H9 (cell line): ENCODE measurements at regions not wholly inside any gene's neighbourhood (a gene's known extent, or its start where the extent isn't known, plus 50 kb on each side); places are given as distances from the start of the nearest gene placed in this dataset.
A peak's percentile ranks its signal among the peaks of the same experiment; 100 is the strongest.

ENCODE experiments used
- DNase-seq: peaks from one replicate; pipeline ENCODE4 v3.0.0-alpha.2; 2017
- H2AFZ ChIP-seq: one replicate; pipeline ENCODE4 v1.6.1; 2013; ENCODE audit warnings: mild to moderate bottlenecking, low read length, control low read depth, moderate library complexity
- H2AK5ac ChIP-seq: 2 replicates; pipeline ENCODE4 v1.6.1; 2013; ENCODE audit warnings: low read length, control low read depth, mixed read lengths; ENCODE audit not compliant: insufficient read length
- H2BK120ac ChIP-seq: one replicate; pipeline ENCODE4 v1.6.1; 2013; ENCODE audit warnings: low read depth, mild to moderate bottlenecking, low read length, control low read depth, inconsistent platforms; ENCODE audit not compliant: poor library complexity, severe bottlenecking
- H2BK12ac ChIP-seq: 2 replicates; pipeline ENCODE4 v1.6.1; 2013; ENCODE audit warnings: low read length, control low read depth, mixed read lengths, low read depth; ENCODE audit not compliant: insufficient read length
- H2BK15ac ChIP-seq: 2 replicates; pipeline ENCODE4 v1.6.1; 2013; ENCODE audit warnings: low read depth, low read length, control low read depth
- H2BK20ac ChIP-seq: one replicate; pipeline ENCODE4 v1.6.1; 2013; ENCODE audit warnings: low read depth, mild to moderate bottlenecking, low read length, control low read depth, inconsistent platforms; ENCODE audit not compliant: poor library complexity, severe bottlenecking
- H2BK5ac ChIP-seq: 2 replicates; pipeline ENCODE4 v1.6.1; 2013; ENCODE audit warnings: low read length, control low read depth, mixed read lengths; ENCODE audit not compliant: insufficient read length
- H3K14ac ChIP-seq: 2 replicates; pipeline ENCODE4 v1.6.1; 2013; ENCODE audit warnings: low read length, control low read depth; ENCODE audit not compliant: insufficient read depth
- H3K18ac ChIP-seq: 2 replicates; pipeline ENCODE4 v1.6.1; 2013; ENCODE audit warnings: low read depth, mild to moderate bottlenecking, mixed read lengths, low read length, control low read depth; ENCODE audit not compliant: insufficient read length
- H3K23ac ChIP-seq: 2 replicates; pipeline ENCODE4 v1.6.1; 2013; ENCODE audit warnings: low read length, control low read depth, mixed read lengths, low read depth; ENCODE audit not compliant: insufficient read length
- H3K23me2 ChIP-seq: 2 replicates; pipeline ENCODE4 v1.6.1; 2013; ENCODE audit warnings: low read depth, mild to moderate bottlenecking, mixed read lengths, low read length, control low read depth; ENCODE audit not compliant: insufficient read length, poor library complexity, severe bottlenecking
- H3K27ac ChIP-seq: 2 replicates; pipeline ENCODE4 v1.5.1; 2013; ENCODE audit warnings: low read length, control low read depth, mixed read lengths, low read depth; ENCODE audit not compliant: insufficient read length
- H3K27me3 ChIP-seq: 2 replicates; pipeline ENCODE4 v1.6.1; 2013; ENCODE audit warnings: low read length, control low read depth, inconsistent platforms; ENCODE audit not compliant: insufficient read depth
- H3K4ac ChIP-seq: 2 replicates; pipeline ENCODE4 v1.6.1; 2013; ENCODE audit warnings: low read depth, mild to moderate bottlenecking, control low read depth, inconsistent platforms, low read length, moderate library complexity
- H3K4me1 ChIP-seq: 2 replicates; pipeline ENCODE4 v1.6.1; 2013; ENCODE audit warnings: low read length, control low read depth, inconsistent platforms; ENCODE audit not compliant: insufficient read depth
- H3K4me2 ChIP-seq: 2 replicates; pipeline ENCODE4 v1.6.1; 2013; ENCODE audit warnings: low read length, control low read depth, mixed read lengths; ENCODE audit not compliant: insufficient read length, insufficient read depth
- H3K56ac ChIP-seq: 2 replicates; pipeline ENCODE4 v1.6.1; 2013; ENCODE audit warnings: low read depth, mild to moderate bottlenecking, mixed read lengths, low read length, control low read depth; ENCODE audit not compliant: insufficient read length
- H3K79me1 ChIP-seq: 2 replicates; pipeline ENCODE4 v1.6.1; 2013; ENCODE audit warnings: low read depth, mild to moderate bottlenecking, moderate library complexity, low read length, control low read depth, inconsistent platforms; ENCODE audit not compliant: insufficient read depth, poor library complexity, severe bottlenecking
- H3K79me2 ChIP-seq: 2 replicates; pipeline ENCODE4 v1.6.1; 2013; ENCODE audit warnings: low read length, control low read depth, inconsistent platforms; ENCODE audit not compliant: insufficient read depth
- H3K9ac ChIP-seq: 2 replicates; pipeline ENCODE4 v1.6.1; 2013; ENCODE audit warnings: low read length, control low read depth, mixed read lengths; ENCODE audit not compliant: insufficient read length; ENCODE audit errors: extremely low read depth
- H3K9me3 ChIP-seq: one replicate; pipeline ENCODE4 v1.6.1; 2013; ENCODE audit warnings: low read depth, low read length, inconsistent platforms; ENCODE audit not compliant: control insufficient read depth
- H3T11ph ChIP-seq: one replicate; pipeline ENCODE4 v1.6.1; 2013; ENCODE audit warnings: mild to moderate bottlenecking, low read length, control low read depth, inconsistent platforms
- H4K20me1 ChIP-seq: one replicate; pipeline ENCODE4 v1.6.1; 2013; ENCODE audit not compliant: control insufficient read depth, insufficient read length, insufficient read depth
- H4K5ac ChIP-seq: 2 replicates; pipeline ENCODE4 v1.6.1; 2013; ENCODE audit warnings: low read depth, mild to moderate bottlenecking, mixed read lengths, low read length, control low read depth; ENCODE audit not compliant: insufficient read length
- H4K8ac ChIP-seq: replicated peaks from 2 replicates; pipeline ENCODE4 v1.6.1; 2013; ENCODE audit warnings: low read length, control low read depth, mixed read lengths, low read depth; ENCODE audit not compliant: insufficient read length
- H4K91ac ChIP-seq: 2 replicates; pipeline ENCODE4 v1.6.1; 2013; ENCODE audit warnings: low read depth, mild to moderate bottlenecking, moderate library complexity, mixed read lengths, low read length, control low read depth; ENCODE audit not compliant: insufficient read length
- H3K27ac Mint-ChIP-seq, 3 experiments: 2 replicates in 2 of 3; 3 replicates in 1 of 3; pipeline ENCODE4 v1.8.0; 2020 to 2021; ENCODE audit warnings: mixed read lengths in 3 of 3, mild to moderate bottlenecking in 1 of 3, moderate library complexity in 1 of 3
- H3K27me3 Mint-ChIP-seq: 2 replicates; pipeline ENCODE4 v1.8.0; 2021; ENCODE audit warnings: low read depth, mild to moderate bottlenecking, moderate library complexity, mixed read lengths
- H3K36me3 Mint-ChIP-seq, 3 experiments: 2 replicates in 2 of 3; 3 replicates in 1 of 3; pipeline ENCODE4 v1.8.0; 2020 to 2021; ENCODE audit warnings: low read depth in 3 of 3, mixed read lengths in 3 of 3; ENCODE audit not compliant: insufficient read depth in 1 of 3
- H3K4me1 Mint-ChIP-seq, 2 experiments: 2 replicates each; pipeline ENCODE4 v1.8.0; 2020; ENCODE audit warnings: mixed read lengths in 2 of 2
- H3K4me3 Mint-ChIP-seq, 2 experiments: 2 replicates in 1 of 2; 3 replicates in 1 of 2; pipeline ENCODE4 v1.8.0; 2020 to 2021; ENCODE audit warnings: mild to moderate bottlenecking in 2 of 2, mixed read lengths in 2 of 2, moderate library complexity in 1 of 2
- H3K9me3 Mint-ChIP-seq, 2 experiments: 2 replicates in 1 of 2; 3 replicates in 1 of 2; pipeline ENCODE4 v1.8.0; 2020; ENCODE audit warnings: mild to moderate bottlenecking in 2 of 2, mixed read lengths in 2 of 2, moderate library complexity in 1 of 2
- CTCF ChIP-seq: fragments of 200-600 bp; sonication (generic); conservative IDR thresholded peaks from 3 replicates; pipeline ENCODE4 v1.8.0; 2021; ENCODE audit warnings: antibody characterized with exemption, mild to moderate bottlenecking
- WGBS: extraction: QIAGEN DNeasy Blood & Tissue Kit; methylation state at CpG from one replicate; pipeline ENCODE4 v1.1.7; 2013; ENCODE audit warnings: missing lambda C conversion rate, low lambda C conversion rate, mixed read lengths; ENCODE audit not compliant: insufficient read length; ENCODE audit errors: extremely low coverage; 5-methylcytosine and 5-hydroxymethylcytosine counted together

- Histone ChIP-seq H2BK15ac (no peak overlapping the region), H3K4ac (no peak overlapping the region), H3T11ph (no peak overlapping the region), H3K79me1 (no peaks in the 10 kb centered on the region), H4K91ac (no peak overlapping the region), H4K8ac (no peak overlapping the region), H3K4me2 (no peak overlapping the region), H3K9me3 (no peaks in the 10 kb centered on the region), H2BK120ac (no peak overlapping the region), H2BK5ac (no peak overlapping the region), H3K4me1 (peaks cover 2% of the 10 kb centered on the region; the same call in 1 of the 2 replicates), H3K18ac (no peak overlapping the region), H2AK5ac (no peak overlapping the region), H3K79me2 (no peaks in the 10 kb centered on the region), H4K5ac (no peak overlapping the region), H4K20me1 (no peaks in the 10 kb centered on the region), H3K27ac (no peak overlapping the region), H3K27me3 (no peaks in the 10 kb centered on the region), H2AFZ (no peak overlapping the region), H3K9ac (no peak overlapping the region), H3K14ac (no peak overlapping the region), H3K23me2 (no peaks in the 10 kb centered on the region), H2BK20ac (no peak overlapping the region), H2BK12ac (no peak overlapping the region), H3K23ac (no peak overlapping the region), H3K56ac (no peak overlapping the region)
- DNase-seq, result no peak
- H3K9me3 Mint-ChIP-seq, result peaks cover 0 to 4% of the 10 kb centered on the region in 2 experiments; a peak in 2 of 5 replicates
- no peak for TF ChIP-seq CTCF
- no CpG with 5 or more reads among the region's 2 CpGs for WGBS
- no peaks in the 10 kb centered on the region; the same call in 1 of the 2 replicates for H3K27me3 Mint-ChIP-seq
- H3K4me1 Mint-ChIP-seq, result peaks cover 39 to 42% of the 10 kb centered on the region in 2 experiments
- H3K36me3 Mint-ChIP-seq, result peaks cover 0 to 13% (median 0%) of the 10 kb centered on the region in 3 experiments; a peak in 3 of 7 replicates
- peak overlapping the region in 1 of 3 experiments; percentile 83; a peak in 1 of 7 replicates for H3K27ac Mint-ChIP-seq
- H3K4me3 Mint-ChIP-seq, result no peak overlapping the region
Measured at GRCh38 chr12:89227774-89228173, 124.5 kb downstream of the DUSP6 start.
